IMR-90 (cell line): ENCODE measurements at regions not wholly inside any gene's neighbourhood (a gene's known extent, or its start where the extent isn't known, plus 50 kb on each side); places are given as distances from the start of the nearest gene placed in this dataset.

Source experiments
- ATAC-seq: fragments of 200-7000 bp; cut with Tn5 transposase; 2 replicates; pipeline ENCODE4 v1.9.1; 2020; ENCODE audit warnings: low read depth, mild to moderate bottlenecking, moderate library complexity
- BruUV-seq: library from RNA; stranded (reverse); fragments of 400-500 nt; replicated peaks from 2 replicates; lab custom pipeline; 2021; lab: Mats Ljungman, UMichigan
- CTCF ChIA-PET: fragments of 300-600 bp; formaldehyde crosslinking; extraction: SDS; loops from one replicate; lab custom pipeline; 2021; ENCODE audit warnings: antibody characterized with exemption; lab: Yijun Ruan, JAX
- POLR2A ChIA-PET: fragments of 300-600 bp; sonication (Branson Sonifier 250); formaldehyde crosslinking; loops from one replicate; lab custom pipeline; 2022; ENCODE audit warnings: antibody characterized with exemption; ENCODE audit not compliant: unreplicated experiment; lab: Charles Lee
- DNase-seq: peaks from one replicate; pipeline ENCODE4 v3.0.0; 2013
- H2AFZ ChIP-seq: replicated peaks from 2 replicates; pipeline ENCODE3; 2013; ENCODE audit warnings: low read length, mild to moderate bottlenecking; ENCODE audit not compliant: poor library complexity
- H2AK5ac ChIP-seq: 2 replicates; pipeline ENCODE4 v1.6.1; 2013; ENCODE audit warnings: low read depth, low read length, inconsistent platforms
- H2AK9ac ChIP-seq: replicated peaks from 2 replicates; pipeline ENCODE3; 2013; ENCODE audit warnings: mild to moderate bottlenecking, low read depth, low read length, moderate library complexity; ENCODE audit not compliant: poor library complexity
- H2BK120ac ChIP-seq: 2 replicates; pipeline ENCODE4 v1.6.1; 2013; ENCODE audit warnings: low read depth, low read length, inconsistent platforms
- H2BK15ac ChIP-seq: 3 replicates; pipeline ENCODE4 v1.6.1; 2013; ENCODE audit warnings: low read depth, low read length, inconsistent platforms
- H2BK20ac ChIP-seq: 2 replicates; pipeline ENCODE4 v1.6.1; 2013; ENCODE audit warnings: low read depth, mild to moderate bottlenecking, inconsistent platforms, low read length, moderate library complexity
- H2BK5ac ChIP-seq: 2 replicates; pipeline ENCODE4 v1.6.1; 2013; ENCODE audit warnings: mild to moderate bottlenecking, low read depth, low read length, inconsistent platforms; ENCODE audit not compliant: poor library complexity, severe bottlenecking
- H3K14ac ChIP-seq: replicated peaks from 2 replicates; pipeline ENCODE4 v1.6.1; 2013; ENCODE audit warnings: low read depth, low read length, inconsistent platforms
- H3K18ac ChIP-seq: 2 replicates; pipeline ENCODE4 v1.6.1; 2013; ENCODE audit warnings: low read depth, low read length, control low read depth
- H3K23ac ChIP-seq: 2 replicates; pipeline ENCODE4 v1.6.1; 2013; ENCODE audit warnings: low read depth, low read length, inconsistent platforms
- H3K27ac ChIP-seq: 2 replicates; pipeline ENCODE4 v1.5.1; 2013; ENCODE audit warnings: mild to moderate bottlenecking, control low read depth, low read length; ENCODE audit not compliant: insufficient read depth
- H3K27me3 ChIP-seq: 2 replicates; pipeline ENCODE4 v1.6.1; 2013; ENCODE audit warnings: low read length; ENCODE audit not compliant: control insufficient read depth, insufficient read depth
- H3K36me3 ChIP-seq: 2 replicates; pipeline ENCODE4 v1.6.1; 2013; ENCODE audit warnings: low read length, mixed read lengths; ENCODE audit not compliant: control insufficient read depth, insufficient read depth
- H3K4ac ChIP-seq: 2 replicates; pipeline ENCODE4 v1.6.1; 2013; ENCODE audit warnings: low read depth, low read length, inconsistent platforms
- H3K4me1 ChIP-seq: 2 replicates; pipeline ENCODE4 v1.6.1; 2013; ENCODE audit warnings: low read length, mixed read lengths; ENCODE audit not compliant: control insufficient read depth, insufficient read depth
- H3K4me2 ChIP-seq: 2 replicates; pipeline ENCODE4 v1.6.1; 2013; ENCODE audit warnings: low read depth, mild to moderate bottlenecking, control low read depth, low read length, moderate library complexity
- H3K4me3 ChIP-seq: 2 replicates; pipeline ENCODE4 v1.5.1; 2013; ENCODE audit warnings: low read depth, mild to moderate bottlenecking, control low read depth, low read length, moderate library complexity; ENCODE audit not compliant: insufficient read depth
- H3K56ac ChIP-seq: 2 replicates; pipeline ENCODE4 v1.6.1; 2013; ENCODE audit warnings: low read length, inconsistent platforms; ENCODE audit not compliant: insufficient read depth; ENCODE audit errors: extremely low read depth
- H3K79me1 ChIP-seq, 2 experiments: 2 replicates each; pipeline ENCODE4 v1.6.1; 2013; ENCODE audit warnings: low read length in 2 of 2, inconsistent platforms in 1 of 2, low read depth in 1 of 2
- H3K9ac ChIP-seq: 2 replicates; pipeline ENCODE4 v1.6.1; 2013; ENCODE audit warnings: low read depth, low read length, control low read depth
- H3K9me1 ChIP-seq: 2 replicates; pipeline ENCODE4 v1.6.1; 2013; ENCODE audit warnings: low read length, inconsistent platforms; ENCODE audit not compliant: insufficient read depth
- H3K9me3 ChIP-seq: 2 replicates; pipeline ENCODE4 v1.6.1; 2013; ENCODE audit warnings: low read length; ENCODE audit not compliant: control insufficient read depth, insufficient read depth
- H4K20me1 ChIP-seq: 2 replicates; pipeline ENCODE4 v1.6.1; 2013; ENCODE audit warnings: low read length, inconsistent platforms; ENCODE audit not compliant: insufficient read depth
- H4K5ac ChIP-seq: 2 replicates; pipeline ENCODE4 v1.6.1; 2013; ENCODE audit warnings: mild to moderate bottlenecking, low read depth, low read length, control low read depth
- H4K8ac ChIP-seq, 2 experiments: 2 replicates each; pipeline ENCODE4 v1.6.1; 2013; ENCODE audit warnings: low read depth in 2 of 2, low read length in 2 of 2, control low read depth in 1 of 2, inconsistent platforms in 1 of 2
- H4K91ac ChIP-seq: 2 replicates; pipeline ENCODE4 v1.6.1; 2013; ENCODE audit warnings: low read depth, low read length, inconsistent platforms; ENCODE audit not compliant: insufficient read depth
- BHLHE40 ChIP-seq: fragments of 150-350 bp; IDR thresholded peaks from 2 replicates; pipeline ENCODE4 v1.6.1; 2016; ENCODE audit warnings: mild to moderate bottlenecking, low read depth, low read length
- CEBPB ChIP-seq: IDR thresholded peaks from 2 replicates; pipeline ENCODE4 v1.6.1; 2012; ENCODE audit warnings: low read depth, low read length, improper control_type of control experiment
- CHD1 ChIP-seq: IDR thresholded peaks from 2 replicates; pipeline ENCODE4 v1.6.1; 2012; ENCODE audit warnings: low read depth, low read length, improper control_type of control experiment
- ELK1 ChIP-seq: fragments of 150-350 bp; IDR thresholded peaks from 2 replicates; pipeline ENCODE4 v1.6.1; 2016; ENCODE audit warnings: low read depth, mild to moderate bottlenecking, low read length, moderate library complexity, borderline replicate concordance
- FOS ChIP-seq: fragments of 150-350 bp; IDR thresholded peaks from 2 replicates; pipeline ENCODE4 v1.6.1; 2016; ENCODE audit warnings: low read depth, low read length
- MAFK ChIP-seq: IDR thresholded peaks from 2 replicates; pipeline ENCODE4 v1.6.1; 2012; ENCODE audit warnings: low read depth, low read length, improper control_type of control experiment
- MAZ ChIP-seq: IDR thresholded peaks from 2 replicates; pipeline ENCODE4 v1.6.1; 2012; ENCODE audit warnings: low read depth, mild to moderate bottlenecking, low read length, improper control_type of control experiment, moderate library complexity, borderline replicate concordance
- MXI1 ChIP-seq: IDR thresholded peaks from 2 replicates; pipeline ENCODE4 v1.6.1; 2012; ENCODE audit warnings: low read depth, mild to moderate bottlenecking, low read length, moderate library complexity, borderline replicate concordance
- NFE2L2 ChIP-seq: fragments of 150-350 bp; IDR thresholded peaks from 2 replicates; pipeline ENCODE4 v1.6.1; 2016; ENCODE audit warnings: low read depth, mild to moderate bottlenecking, low read length
- POLR2A ChIP-seq: IDR thresholded peaks from 2 replicates; pipeline ENCODE4 v1.6.1; 2012; ENCODE audit warnings: mild to moderate bottlenecking, low read depth, low read length
- RAD21 ChIP-seq: IDR thresholded peaks from 2 replicates; pipeline ENCODE4 v1.6.1; 2012; ENCODE audit warnings: low read length, improper control_type of control experiment
- RCOR1 ChIP-seq: IDR thresholded peaks from 2 replicates; pipeline ENCODE4 v1.6.1; 2012; ENCODE audit warnings: mild to moderate bottlenecking, low read length, improper control_type of control experiment; ENCODE audit not compliant: insufficient replicate concordance
- RFX5 ChIP-seq: IDR thresholded peaks from 2 replicates; pipeline ENCODE4 v1.8.0; 2012; ENCODE audit warnings: low read depth, mild to moderate bottlenecking, low read length, moderate library complexity
- SMC3 ChIP-seq: fragments of 150-350 bp; IDR thresholded peaks from 2 replicates; pipeline ENCODE4 v1.6.1; 2016; ENCODE audit warnings: low read depth, mild to moderate bottlenecking, antibody characterized with exemption, low read length, moderate library complexity
- WGBS, 2 experiments: methylation state at CpG; one replicate each; pipeline versions ENCODE4 v1.1.5 to v1.1.7; 2013; ENCODE audit warnings: missing lambda C conversion rate in 2 of 2; ENCODE audit not compliant: insufficient read length in 1 of 2; ENCODE audit errors: extremely low coverage in 2 of 2; 5-methylcytosine and 5-hydroxymethylcytosine counted together
- dilution Hi-C: fragments of 300-500 bp; cut with HindIII; formaldehyde crosslinking; loops from one replicate; pipeline ENCODE4 v1.14.3; 2018; ENCODE audit warnings: low sequenced_read_pairs; ENCODE audit not compliant: unreplicated experiment
- in situ Hi-C: fragments of 300-500 bp; cut with MboI; formaldehyde crosslinking; loops from 3 replicates; pipeline ENCODE4 v1.14.3; 2019; ENCODE audit warnings: low sequenced_read_pairs, inconsistent platforms, mixed read lengths
- intact Hi-C: fragments of 100-400 bp; cut with micrococcal nuclease; formaldehyde crosslinking; loops from 2 replicates; pipeline ENCODE4 v1.10.0; 2022
- TF ChIP-seq, protein P1 (sequence below): fragments of 150-350 bp; IDR thresholded peaks from 2 replicates; pipeline ENCODE4 v1.6.1; 2017; ENCODE audit warnings: mild to moderate bottlenecking, antibody characterized with exemption, low read length, low read depth
- TF ChIP-seq, protein P2 (sequence below): conservative IDR thresholded peaks from 2 replicates; pipeline ENCODE4 v1.5.1; 2012; ENCODE audit warnings: mild to moderate bottlenecking, low read depth, low read length, improper control_type of control experiment

- no peak overlapping the region for H2BK5ac ChIP-seq
- DNase-seq, result no peak
- no peak overlapping the region for H3K18ac ChIP-seq
- H2BK15ac ChIP-seq, result no peak overlapping the region
- H2BK20ac ChIP-seq, result no peak overlapping the region
- BruUV-seq, result no TSS peak
- no peak overlapping the region for H2AK5ac ChIP-seq
- no CpG with 5 or more reads among the region's 1 CpG for WGBS, 2 experiments
- H3K27ac ChIP-seq, result no peak overlapping the region
- H3K4me2 ChIP-seq, result no peak overlapping the region
- in situ Hi-C loops (no loop called here), intact Hi-C loops (no loop called here), dilution Hi-C loops (no loop called here)
- ATAC-seq, result no peak
- no peak overlapping the region for H3K23ac ChIP-seq
- H3K79me1 ChIP-seq, result no peaks in the 10 kb centered on the region
- H2AK9ac ChIP-seq, result no peak overlapping the region
- peaks cover 3% of the 10 kb centered on the region; the same call in 1 of the 2 replicates for H3K9me3 ChIP-seq
- TF ChIP-seq RAD21 (no peak), MAZ (no peak), MXI1 (no peak), NFE2L2 (no peak), SMC3 (no peak), MAFK (no peak), CEBPB (no peak), RCOR1 (no peak), FOS (no peak), ELK1 (no peak), RFX5 (no peak), POLR2A (no peak), CHD1 (no peak), BHLHE40 (no peak)
- TF ChIP-seq, protein P1, sequence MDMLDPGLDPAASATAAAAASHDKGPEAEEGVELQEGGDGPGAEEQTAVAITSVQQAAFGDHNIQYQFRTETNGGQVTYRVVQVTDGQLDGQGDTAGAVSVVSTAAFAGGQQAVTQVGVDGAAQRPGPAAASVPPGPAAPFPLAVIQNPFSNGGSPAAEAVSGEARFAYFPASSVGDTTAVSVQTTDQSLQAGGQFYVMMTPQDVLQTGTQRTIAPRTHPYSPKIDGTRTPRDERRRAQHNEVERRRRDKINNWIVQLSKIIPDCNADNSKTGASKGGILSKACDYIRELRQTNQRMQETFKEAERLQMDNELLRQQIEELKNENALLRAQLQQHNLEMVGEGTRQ, result no peak
- TF ChIP-seq, protein P2, sequence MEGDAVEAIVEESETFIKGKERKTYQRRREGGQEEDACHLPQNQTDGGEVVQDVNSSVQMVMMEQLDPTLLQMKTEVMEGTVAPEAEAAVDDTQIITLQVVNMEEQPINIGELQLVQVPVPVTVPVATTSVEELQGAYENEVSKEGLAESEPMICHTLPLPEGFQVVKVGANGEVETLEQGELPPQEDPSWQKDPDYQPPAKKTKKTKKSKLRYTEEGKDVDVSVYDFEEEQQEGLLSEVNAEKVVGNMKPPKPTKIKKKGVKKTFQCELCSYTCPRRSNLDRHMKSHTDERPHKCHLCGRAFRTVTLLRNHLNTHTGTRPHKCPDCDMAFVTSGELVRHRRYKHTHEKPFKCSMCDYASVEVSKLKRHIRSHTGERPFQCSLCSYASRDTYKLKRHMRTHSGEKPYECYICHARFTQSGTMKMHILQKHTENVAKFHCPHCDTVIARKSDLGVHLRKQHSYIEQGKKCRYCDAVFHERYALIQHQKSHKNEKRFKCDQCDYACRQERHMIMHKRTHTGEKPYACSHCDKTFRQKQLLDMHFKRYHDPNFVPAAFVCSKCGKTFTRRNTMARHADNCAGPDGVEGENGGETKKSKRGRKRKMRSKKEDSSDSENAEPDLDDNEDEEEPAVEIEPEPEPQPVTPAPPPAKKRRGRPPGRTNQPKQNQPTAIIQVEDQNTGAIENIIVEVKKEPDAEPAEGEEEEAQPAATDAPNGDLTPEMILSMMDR, result no peak
- H2AFZ ChIP-seq, result no peak overlapping the region
- H4K91ac ChIP-seq, result no peak overlapping the region
- H3K4ac ChIP-seq, result no peak overlapping the region
- H2BK120ac ChIP-seq, result no peak overlapping the region
- no peaks in the 10 kb centered on the region for H4K20me1 ChIP-seq
- H3K56ac ChIP-seq, result no peak overlapping the region
- no peaks in the 10 kb centered on the region for H3K36me3 ChIP-seq
- no peak overlapping the region for H4K5ac ChIP-seq
- no peak overlapping the region for H3K9ac ChIP-seq
- H3K4me3 ChIP-seq, result no peak overlapping the region
- ChIA-PET POLR2A (no interaction called here), CTCF (no interaction called here)
- H3K9me1 ChIP-seq, result no peaks in the 10 kb centered on the region
- H3K14ac ChIP-seq, result no peak overlapping the region
- H3K4me1 ChIP-seq, result no peaks in the 10 kb centered on the region
- no peak overlapping the region for H4K8ac ChIP-seq
- H3K27me3 ChIP-seq, result no peaks in the 10 kb centered on the region
Observed at GRCh38 chr12:16130343-16130742, 147.1 kb downstream of the SLC15A5 start.
